Activated CD4-positive, alpha-beta T cell treated with anti-CD3 and anti-CD28 coated beads, Interleukin-2, amount 50 U/mL, for 48 hours (primary cell): ENCODE measurements at regions not wholly inside any gene's neighbourhood (a gene's known extent, or its start where the extent isn't known, plus 50 kb on each side); places are given as distances from the start of the nearest gene placed in this dataset.

Experiments
- DNase-seq, 2 experiments: peaks; one replicate each; pipeline ENCODE4 v3.0.0-alpha.2; 2020

DNA sequence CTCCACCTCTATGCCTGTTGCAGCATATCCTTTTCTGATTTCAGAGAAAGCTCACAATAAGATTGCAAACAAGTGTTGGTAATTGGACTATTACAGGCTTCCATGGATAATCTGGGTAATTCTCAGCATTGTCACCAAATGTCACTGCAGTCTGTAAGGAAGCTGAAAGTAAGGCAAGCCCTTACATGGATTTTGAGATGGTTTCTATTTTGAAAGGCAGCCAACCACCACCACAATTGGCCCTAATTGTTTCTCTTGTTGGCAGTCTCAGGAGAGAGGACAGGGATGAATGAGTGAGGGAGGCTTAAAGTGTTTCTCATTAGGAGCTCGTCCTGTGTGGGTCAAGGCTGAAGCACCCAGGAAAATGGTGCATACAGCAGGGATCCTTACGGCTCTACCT is 879.9 kb downstream of the TUSC7 start:
- DNase-seq: no peak

DNA sequence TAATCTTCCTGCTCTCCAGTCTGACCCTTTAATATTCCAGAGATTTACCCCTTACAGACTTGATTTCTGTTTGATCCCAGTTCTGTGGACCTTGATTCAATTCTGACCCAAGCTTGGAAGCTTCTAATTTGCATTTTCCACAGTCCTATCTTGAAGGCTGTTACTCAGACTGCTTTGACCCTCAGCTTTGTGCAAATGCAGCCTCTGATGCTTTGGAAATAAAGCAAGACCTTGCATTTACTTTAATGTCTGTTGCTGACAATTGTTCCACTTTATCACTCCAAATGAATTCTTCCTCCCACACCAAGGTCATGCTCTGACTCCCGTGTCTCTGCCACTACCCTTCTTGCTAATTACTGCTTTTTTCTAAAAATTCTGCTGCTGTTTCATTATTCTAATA is 886.0 kb downstream of the TUSC7 start:
- DNase-seq: no peak

DNA sequence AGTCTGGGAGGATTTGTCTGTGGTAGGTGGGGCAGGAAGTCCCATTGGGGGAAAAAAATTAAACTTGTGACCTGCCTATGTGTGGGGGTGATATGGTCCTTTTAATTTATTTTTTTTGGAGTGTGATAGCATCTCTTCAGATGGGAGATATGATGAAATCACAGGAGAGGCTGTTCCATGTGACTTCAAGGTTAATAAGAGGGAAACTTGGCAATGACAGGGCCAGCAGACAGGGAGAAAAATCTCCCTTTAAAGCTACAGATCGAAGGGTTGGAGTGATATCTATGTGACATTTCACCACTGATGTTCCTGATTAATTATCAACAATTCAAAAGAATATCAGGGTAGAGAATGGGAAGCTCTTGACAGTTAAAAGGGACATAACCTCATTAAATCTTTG is 886.9 kb downstream of the TUSC7 start:
- no peak for DNase-seq

DNA sequence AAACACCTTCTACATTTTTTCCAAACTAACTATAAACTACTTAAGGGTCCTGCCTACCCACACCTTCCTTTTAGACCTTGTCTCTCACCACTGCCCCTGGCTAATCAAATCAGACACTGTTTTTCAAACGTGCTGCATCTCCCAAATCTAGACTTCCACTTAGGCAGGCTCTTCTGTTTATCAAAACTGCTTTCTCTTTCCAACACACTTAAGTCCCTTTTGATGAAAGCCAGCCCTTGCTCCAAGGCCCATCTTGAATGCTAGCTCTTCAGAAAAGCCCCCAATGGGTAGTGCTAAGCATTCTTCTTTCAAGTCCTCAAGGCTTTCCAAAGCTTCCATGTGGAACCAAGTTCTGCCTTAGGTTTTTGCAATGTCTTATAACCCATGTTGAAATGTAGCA is 888.3 kb downstream of the TUSC7 start:
- DNase-seq: no peak

- no peak for DNase-seq
Measured at GRCh38 chr3:117600112-117600511, 890.5 kb downstream of the TUSC7 start.

DNA sequence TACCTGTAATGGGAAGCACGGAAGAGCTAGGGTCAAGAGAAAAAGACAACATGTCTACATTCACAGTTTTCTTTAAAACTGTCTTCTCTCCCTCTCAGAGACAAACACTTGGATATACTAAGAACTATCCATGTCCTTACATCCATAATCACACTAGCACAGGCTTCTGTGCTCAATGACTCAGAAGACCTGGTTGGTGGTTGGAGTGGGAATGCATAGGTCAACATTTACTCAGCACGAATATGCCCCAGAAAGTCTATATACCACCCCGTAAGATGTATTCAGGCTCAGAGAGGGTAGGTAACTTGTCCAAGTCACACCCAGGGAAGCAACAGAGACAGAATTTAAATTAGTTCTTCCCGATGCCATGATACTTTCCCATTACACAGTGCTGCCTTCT is 891.1 kb downstream of the TUSC7 start:
- DNase-seq: no peak

DNA sequence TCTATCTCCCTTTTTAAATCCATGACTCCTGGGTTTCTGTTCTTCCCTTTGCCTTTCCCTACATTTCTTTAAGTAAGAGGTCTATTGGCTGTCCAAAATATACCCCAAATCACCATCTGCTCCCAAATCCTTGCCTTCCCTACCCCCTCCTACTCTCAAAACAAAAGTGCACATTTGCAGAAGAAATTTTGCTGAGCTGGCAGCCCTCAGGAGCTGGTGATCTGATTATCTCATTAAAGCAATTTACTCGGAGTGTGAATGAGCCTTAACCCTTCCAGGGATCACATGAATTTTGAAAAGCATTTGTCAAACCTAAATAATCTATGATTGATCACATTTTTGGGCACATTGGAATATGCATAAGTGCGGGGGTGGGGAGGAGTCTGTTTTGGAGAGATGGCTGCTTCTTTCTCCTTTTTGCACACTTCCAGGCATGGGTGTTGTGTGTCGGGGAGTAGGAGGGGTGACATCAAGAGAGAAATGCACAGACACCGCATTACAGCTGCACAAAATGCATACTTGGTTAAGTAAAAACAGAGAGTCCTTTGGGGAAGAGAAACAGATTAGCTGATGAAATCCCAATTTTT is 892.6 kb downstream of the TUSC7 start:
- no peak for DNase-seq

GRCh38 chr3:117603097-117603496 is 893.5 kb downstream of the TUSC7 start:
- DNase-seq: no peak

DNA sequence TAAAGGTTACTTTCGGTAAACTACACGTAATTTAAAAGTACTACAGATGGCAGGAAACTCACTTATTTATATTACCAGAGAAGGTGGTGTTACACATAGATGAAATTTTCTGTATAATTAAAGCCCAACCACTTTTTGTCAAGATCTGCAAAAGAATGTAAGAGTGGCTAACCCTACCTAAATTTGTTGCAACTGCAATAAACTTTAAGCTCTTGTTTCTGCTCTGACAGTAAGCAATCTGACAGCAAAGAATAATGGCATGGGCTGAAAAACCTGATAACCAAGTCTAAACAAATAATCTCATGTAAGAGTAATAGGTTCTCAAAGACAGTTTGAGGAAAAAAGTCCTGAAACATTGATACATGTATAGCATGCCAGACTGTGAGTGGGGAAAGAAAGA is 897.3 kb downstream of the TUSC7 start:
- DNase-seq: no peak

GRCh38 chr3:117609330-117609729 is 899.8 kb downstream of the TUSC7 start:
- no peak for DNase-seq

- no peak for DNase-seq
Measured at GRCh38 chr3:117610156-117610555, 900.6 kb downstream of the TUSC7 start.

- DNase-seq: no peak
Measured at GRCh38 chr3:117611211-117611610, 901.6 kb downstream of the TUSC7 start.

- no peak for DNase-seq
Measured at GRCh38 chr3:117616227-117616626, 906.6 kb downstream of the TUSC7 start.

DNA sequence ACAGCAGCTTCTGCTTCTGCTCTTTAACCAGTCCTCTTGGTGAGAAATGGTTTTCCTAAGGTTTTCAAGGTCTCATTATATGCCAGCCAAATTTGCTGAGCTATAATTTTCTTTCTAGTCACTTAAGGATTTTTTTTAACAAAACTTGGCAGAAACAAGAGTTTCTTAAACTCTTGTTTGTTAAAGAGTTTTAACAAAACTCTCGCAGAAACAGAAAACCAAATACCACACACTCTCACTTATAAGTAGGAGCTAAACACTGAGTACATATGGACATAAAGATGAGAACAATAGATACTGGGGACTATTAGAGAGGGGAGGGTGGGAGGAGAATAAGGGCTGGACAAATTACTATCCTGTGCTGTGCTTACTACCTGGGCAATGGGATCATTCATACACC is 908.3 kb downstream of the TUSC7 start:
- no peak for DNase-seq

DNA sequence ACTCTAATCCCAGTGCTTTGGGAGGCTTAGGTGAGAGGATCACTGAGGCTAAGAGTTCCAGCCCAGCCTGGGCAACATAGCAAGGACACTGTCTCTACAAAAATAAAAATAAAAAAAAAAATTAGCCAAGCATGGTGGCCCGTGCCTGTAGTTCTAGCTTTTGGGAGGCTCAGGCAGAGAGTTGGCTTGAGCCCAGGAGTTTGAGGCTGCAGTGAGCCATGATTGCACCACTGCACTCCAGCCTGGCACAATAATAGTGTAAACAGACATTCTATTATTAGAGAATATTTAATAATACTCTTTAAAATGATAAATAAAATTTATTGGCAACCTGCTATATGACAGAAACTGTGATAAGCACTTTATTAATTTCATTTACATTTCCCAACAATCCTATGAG is 908.9 kb downstream of the TUSC7 start:
- no peak for DNase-seq

GRCh38 chr3:117619805-117620204 is 910.2 kb downstream of the TUSC7 start:
- DNase-seq: no peak

- DNase-seq: no peak
Measured at GRCh38 chr3:117622171-117622841, 912.7 kb downstream of the TUSC7 start.

DNA sequence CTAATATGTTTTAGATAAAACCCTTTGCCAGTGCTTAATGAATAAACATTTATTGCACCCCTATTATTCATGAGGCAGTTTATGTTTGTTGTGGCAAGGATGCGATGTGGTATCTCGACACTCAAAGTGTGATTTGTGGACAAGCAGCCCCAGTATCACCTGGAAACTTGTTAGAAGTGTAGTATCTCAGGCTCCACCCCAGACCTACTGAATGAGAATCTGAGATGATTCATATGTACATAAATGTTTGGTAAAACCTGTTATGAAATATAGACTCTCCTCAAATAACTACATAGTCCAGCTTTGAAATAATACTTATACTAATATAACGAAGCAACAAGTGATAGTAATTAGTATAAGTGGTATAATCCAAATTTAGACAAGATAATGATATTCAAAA is 914.8 kb downstream of the TUSC7 start:
- no peak for DNase-seq

DNA sequence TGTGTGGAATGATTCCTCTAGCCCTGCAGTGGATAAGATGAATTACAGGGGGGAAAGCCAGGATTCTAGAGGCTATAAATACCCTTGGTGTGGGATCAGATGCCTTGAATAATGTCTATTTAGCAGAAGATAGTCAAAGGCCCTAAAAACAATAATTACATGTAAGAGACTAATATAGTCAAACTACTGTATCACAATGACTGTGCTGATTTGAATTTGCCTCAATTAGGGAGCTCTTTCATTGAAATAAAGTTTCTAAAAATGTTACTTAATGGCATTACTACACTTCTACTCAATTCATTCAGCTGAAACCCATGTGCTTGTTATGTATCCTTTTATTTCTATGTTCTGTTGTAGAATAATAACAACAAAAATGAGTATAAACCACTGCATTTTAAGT is 915.6 kb downstream of the TUSC7 start:
- no peak for DNase-seq

DNA sequence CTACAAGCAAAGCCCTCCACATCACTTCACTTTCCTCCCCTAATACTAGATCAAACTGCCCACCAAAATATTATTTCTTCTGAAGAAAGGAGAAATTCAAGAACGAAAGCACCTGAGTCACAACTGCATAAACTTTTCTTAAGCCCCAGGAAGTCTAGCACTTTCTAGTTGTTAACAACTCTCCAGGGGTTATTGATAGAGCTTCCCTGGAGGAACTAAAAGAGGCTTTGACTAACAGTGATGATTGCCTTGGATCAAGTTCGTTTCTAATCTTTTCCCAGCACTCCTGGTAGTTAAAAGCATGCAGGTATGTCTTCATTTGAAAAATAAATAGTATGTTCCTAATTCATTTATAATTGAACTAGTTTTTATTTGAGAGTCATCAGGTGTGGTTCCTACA is 917.0 kb downstream of the TUSC7 start:
- DNase-seq: no peak

DNA sequence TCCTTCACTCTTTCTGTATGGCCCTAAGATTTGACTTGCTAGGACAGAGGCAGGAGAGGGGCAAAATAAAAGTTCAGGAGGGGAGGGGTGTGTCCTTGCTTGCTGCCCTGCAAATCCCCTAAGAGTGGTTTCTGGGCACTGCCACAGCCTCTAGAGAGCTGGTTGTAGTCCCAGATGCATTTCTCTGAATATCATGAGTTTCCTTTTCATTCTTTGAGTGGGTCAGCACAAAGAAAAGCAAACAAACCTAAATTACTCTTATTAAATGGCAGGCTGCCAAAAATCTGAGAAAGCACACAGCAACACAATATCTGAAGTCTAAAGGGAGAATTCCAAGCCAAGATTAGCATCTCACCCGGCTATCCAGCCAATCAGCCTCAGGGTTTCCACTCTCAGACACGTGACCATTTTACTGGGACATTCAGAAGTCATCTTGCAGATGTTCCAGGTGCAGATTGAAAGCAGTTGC is 919.3 kb downstream of the TUSC7 start:
- no peak for DNase-seq

- no peak for DNase-seq
Measured at GRCh38 chr3:117629505-117629904, 919.9 kb downstream of the TUSC7 start.

- DNase-seq: no peak
Measured at GRCh38 chr3:117630469-117630868, 920.9 kb downstream of the TUSC7 start.

- no peak for DNase-seq
Measured at GRCh38 chr3:117630885-117631284, 921.3 kb downstream of the TUSC7 start.

DNA sequence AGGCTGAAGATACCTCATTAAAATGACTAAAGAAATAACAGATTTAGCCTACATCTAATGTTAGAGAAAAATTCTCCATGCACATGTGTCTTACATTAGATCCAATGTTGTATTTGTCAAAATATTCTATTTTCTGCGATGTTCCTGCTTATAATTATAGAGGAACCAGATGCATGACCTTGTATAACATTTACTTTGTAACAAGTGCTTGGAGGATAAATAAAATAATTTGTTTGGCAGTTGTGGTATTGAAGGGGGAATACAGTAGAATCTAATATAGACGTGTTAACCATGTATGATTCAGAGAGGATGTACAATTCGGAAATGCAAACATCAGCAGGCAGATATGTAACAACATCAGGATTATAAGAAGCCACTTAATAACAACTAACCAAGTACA is 922.2 kb downstream of the TUSC7 start:
- DNase-seq: no peak
